NCI-H524 treated with DMSO at 0.1 percent for 48 hours (cell line): ENCODE measurements at regions not wholly inside any gene's neighbourhood (a gene's known extent, or its start where the extent isn't known, plus 50 kb on each side); places are given as distances from the start of the nearest gene placed in this dataset.
"Not testable (repeated sequence)": the region's sequence is repeated elsewhere in the genome, so short reads cannot be mapped to it uniquely, and the experiment has no call there.

Experiments used
- DNase-seq: peaks from one replicate; lab custom pipeline; 2025; lab: John Stamatoyannopoulos, UW

DNA sequence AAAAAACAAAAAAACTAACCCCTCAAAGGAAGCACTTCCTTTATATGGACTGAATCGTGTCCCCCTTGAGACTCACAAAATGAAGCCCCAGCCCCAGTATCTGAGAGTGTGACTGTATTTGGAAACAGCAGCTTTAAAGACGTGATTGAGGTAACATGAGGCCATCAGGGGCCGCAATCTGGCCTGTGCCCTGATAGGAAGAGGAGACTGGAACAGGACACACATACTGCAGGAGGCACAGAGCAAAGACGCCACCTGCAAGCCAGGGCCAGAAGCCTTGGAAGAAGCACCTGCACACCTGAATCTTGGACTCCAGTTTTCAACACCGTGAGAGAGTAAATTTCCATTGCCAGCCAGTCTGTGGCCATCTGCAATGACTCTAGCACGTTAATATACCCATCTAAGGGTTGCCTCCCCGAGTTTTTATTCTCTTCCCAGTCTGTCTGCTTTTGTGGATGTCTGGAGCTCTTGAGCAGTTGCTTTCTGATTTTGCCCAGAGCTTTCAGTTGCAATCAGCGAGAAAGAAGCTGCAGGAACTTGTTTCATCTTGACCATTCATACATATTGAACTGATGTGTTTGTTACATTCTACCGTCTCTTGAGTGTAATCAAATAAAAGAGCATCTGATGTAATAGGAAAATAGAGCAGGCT is 775.8 kb upstream of the TPTE start:
- DNase-seq = not testable (repeated sequence)

DNA sequence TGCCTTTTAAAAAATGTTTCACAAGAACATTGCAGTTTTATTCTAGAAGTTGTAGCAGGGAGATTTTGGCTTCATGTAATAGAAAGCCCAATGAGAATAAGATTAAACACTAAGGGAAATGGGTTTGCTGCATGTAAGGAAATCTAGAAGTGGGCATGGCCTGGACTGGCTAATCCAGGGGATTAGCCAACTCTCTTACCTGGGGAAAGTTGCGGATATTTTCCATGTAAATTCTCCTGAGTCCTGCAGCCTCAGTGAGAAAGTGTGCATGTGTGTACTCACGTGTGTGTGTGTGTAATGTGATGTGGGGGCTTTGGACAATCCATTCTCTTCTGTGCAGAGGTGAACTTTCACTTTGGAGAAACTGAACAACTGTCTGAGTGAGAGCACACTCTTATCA is 775.1 kb upstream of the TPTE start:
- DNase-seq = not testable (repeated sequence)

DNA sequence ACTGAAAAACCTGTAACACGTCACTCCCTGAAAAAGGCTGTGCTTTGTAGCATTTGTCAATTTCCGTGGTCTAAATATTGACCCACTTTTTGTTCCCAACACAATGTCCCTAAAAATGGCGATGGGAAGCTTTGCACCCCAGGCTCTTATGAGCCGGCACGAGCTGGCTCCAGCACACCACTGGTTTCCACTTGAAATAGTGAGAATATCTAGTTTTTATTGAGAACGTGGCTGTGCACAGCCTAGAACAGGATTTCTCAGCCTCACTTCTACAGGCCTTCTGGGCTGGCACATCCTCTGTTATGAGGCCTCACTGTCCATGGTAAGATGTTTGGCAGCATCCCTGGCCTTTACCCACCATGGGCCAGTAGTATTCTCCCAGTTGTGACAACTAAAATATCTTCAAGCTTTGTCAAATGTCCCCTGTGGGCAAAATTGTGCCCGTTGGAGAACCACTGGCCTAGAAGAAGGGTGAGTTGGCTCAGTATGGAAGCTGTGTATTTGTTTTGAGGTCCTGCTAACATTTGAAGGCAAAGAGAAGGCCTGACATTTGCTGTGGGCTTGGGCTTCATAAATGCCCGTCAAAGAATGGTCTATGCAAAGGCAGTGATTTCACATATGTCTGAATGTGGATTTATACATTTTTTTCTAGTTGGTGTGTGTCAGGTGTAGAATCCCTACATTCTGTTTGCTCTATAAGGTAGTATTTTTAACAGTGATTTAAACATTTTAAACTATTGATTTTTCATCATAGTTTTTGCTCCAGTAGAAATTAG is 774.4 kb upstream of the TPTE start:
- DNase-seq = not testable (repeated sequence)

DNA sequence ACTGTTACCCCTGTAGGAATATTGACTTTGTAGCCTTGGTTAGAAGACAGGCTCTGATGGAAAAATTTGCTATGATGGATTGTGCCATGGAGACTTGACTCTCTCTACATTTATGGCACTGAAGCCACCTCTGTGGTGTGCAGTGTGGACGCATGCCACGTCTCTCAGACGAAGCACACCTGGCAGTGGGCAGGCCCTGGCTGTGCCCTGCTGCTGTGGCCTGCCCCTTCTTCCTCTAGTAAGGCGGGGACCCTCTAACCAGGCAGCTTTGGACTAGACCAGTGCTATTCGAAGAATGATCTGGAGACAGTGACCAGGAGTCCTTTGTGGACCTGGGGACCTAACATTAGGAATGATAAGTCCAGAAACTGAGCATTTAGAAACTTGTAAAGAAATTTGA is 773.5 kb upstream of the TPTE start:
- not testable (repeated sequence) for DNase-seq

DNA sequence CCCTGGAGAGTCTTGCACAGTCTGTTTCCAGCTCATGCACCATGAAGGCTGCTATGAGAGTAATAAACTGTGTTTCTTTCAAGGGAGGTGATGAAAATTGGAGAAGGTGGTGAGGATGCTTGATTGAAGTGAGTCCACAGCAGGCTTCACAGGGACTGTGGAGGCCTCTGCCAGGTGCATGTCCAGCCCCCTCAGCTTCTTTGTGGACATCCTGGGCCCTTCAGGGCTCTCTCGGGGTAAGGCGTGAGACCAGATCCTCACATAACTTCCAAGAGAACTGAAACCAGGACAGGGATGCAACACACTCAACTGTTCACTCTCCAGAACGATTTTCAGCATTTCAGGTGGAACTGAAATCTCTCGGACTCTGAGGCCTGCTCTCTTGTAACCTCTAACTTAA is 772.9 kb upstream of the TPTE start:
- not testable (repeated sequence) for DNase-seq

DNA sequence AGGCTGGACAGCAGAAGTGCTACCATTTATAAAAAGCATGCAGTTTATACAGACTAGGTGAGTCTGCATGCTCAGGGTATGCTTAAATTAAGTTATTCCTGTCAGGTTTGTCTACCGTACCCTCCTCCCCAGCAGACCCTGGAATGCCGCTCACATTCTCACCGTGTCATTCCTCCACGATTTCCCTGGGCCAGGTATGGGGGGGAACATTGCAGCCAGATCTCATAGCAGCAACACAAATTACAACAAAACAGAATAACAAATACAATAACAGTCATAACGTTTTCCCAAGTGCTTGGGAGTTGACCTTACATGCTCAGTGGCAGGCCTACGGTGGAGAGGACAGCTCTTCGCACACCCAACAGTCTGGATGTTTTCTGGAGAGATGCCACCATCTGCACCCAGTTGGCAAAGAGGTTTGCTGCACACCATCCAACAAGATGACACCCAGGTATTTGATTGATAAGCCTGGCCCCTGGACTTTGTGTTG is 771.6 kb upstream of the TPTE start:
- not testable (repeated sequence) for DNase-seq

DNA sequence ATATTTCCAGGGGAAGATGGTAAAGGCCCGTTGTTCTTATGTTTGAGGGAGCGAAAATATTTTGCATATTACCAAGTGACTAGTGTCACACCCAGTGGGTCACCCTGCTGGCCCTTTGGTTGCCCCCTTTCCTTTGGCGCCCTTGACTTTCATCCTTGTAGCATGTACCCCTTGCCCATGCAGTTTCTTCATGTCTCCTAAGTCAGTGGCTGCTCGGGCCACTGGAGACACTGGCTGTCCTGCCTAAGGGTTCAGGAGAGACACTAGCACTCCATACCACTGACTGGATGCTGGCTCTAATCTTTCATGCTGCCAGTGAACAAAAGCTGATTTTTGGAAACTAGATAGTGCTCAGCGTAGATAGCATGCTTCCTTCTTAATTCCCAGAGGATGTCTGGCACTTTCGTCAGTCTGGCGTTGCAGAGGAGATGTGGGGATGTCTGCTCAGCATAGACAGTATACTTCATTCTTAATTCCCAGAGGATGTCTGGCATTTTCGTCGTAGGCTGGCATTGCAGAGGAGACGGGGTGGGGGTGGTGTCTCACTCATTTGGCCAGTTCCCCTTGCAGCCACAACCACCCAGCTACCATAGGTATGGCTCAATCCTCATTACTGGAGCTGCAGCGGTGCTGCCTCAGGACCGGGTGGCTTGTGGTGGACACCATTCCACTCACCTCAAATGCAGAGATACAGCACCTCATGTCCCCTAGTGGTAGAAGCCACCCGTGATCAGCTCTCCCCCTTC is 770.9 kb upstream of the TPTE start:
- no peak for DNase-seq

DNA sequence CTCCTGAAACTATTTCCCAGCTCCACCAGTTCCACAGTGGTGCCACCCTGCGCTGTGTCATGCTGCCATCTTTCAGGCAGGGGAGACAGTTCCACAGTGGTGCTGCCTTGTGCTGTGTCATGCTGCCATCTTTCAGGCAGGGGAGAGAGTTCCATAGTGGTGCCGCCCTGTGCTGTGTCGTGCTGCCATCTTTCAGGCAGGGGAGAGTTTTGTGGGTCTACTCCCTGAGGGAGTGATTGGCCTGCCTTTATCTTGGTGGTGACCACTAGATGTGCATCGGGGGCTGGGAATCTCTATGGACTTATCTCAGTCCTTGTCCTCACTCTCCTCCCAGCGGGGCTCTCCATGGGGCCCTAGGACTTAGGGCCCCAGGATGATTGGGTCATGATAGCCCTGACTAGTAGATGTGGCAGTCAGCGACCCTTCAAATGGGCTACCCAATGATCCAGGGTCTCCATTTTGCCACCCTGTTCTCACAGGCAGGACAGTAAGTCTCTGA is 770.2 kb upstream of the TPTE start:
- DNase-seq = not testable (repeated sequence)

DNA sequence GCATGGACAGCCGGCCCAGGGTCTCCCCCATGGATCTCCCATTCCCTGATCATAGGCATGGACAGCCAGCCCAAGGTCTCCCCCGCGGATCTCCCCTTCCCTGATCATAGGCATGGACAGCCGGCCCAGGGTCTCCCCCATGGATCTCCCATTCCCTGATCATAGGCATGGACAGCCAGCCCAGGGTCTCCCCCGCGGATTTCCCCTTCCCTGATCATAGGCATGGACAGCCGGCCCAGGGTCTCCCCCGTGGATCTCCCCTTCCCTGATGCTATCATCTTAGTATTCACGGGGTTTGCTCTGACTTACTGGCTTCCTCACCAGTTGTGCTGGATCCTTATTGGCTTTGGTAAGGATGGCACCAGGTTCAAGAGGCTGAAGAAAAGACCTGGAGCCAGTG is 769.4 kb upstream of the TPTE start:
- DNase-seq = not testable (repeated sequence)

DNA sequence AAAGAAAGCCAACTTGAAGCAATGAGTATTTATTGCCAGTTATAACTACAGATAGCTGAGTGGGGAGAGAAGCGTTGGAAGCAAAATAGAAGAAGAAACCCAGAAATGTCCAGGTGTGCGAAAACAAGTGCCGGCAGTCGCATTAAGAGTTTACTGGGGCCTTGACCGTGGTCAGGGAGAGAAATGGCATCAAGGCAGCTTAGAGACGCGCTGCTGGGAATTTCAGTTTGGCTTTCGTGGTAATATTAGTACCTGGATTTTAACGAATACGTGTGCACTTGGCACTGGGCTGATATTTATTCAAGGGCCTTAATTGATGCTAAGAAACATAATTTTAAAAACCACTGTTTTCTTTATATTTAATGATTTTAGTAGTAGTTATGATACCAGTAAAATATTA is 767.9 kb upstream of the TPTE start:
- DNase-seq = not testable (repeated sequence)

DNA sequence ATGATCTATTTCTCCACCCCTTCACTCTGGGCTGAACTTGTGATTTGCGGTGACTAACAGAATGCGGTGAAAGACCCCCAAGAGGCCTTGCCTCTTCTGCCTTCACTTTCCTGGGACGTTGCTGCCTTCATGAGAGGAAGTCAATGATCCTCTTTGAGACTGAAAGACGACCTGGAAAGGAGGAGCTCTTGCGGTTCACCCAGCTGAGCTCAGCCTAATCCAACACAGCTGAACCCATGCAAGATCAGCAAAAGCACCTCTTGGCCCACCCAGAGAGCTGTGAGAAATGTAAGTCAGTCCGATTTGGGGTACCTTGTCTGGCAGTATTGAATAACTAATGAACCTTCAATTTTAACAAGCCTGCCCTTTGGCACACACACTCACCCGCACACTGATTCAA is 767.4 kb upstream of the TPTE start:
- no peak for DNase-seq

DNA sequence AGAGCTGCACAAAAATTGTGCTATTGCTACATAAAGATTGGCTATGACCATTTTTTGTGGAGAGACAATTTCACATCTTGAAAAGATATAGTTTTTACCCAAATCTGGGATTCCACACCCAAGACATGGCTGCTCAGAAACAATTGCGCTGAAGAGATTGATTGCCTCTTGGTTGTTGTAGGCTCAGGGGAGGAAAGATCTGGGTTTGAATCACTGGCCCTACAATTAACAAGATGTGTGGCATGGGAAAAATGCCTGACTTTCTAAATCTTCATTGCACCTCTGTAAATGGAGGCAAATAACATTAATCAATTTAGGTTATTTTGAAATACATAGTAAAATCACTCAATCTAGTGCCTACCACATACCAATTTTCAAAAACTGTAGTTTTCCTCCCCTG is 766.9 kb upstream of the TPTE start:
- DNase-seq = not testable (repeated sequence)

DNA sequence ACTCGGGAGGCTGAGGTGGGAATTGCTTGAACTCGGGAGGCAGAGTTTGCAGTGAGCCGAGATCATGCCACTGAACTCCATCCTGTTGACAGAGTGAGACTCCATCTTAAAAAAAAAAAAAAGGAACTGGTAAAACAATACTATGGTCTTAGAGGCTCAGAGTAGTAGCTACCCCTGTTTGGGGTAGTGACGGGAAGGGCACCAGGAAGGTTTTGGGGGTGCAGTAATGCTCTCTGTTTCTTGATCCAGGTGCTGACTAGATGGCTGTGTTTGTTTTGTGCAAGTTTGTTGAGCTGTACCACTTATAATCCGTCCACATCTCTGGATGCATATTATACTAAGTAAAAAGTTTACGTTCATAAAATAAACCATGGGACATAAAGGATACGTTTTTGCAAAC is 765.8 kb upstream of the TPTE start:
- DNase-seq = no peak

DNA sequence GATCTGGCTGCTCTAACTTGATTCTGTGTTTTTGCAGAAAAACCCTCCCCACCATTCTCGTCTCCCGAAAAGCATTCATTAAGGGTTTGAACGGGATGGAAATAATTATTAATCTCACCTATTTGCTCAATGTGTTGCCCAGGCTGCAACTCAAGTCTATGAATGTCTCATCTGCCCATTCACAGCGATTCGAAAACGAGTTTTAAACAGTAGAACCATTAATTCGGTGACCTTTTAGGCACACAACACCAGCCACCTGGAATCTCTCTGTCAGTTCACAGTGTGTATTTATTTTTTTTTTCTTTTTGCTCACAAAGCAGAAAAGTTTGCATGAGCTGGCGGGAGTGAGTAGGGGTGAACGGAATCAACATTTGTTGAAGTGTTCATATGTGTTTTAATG is 764.7 kb upstream of the TPTE start:
- no peak for DNase-seq

DNA sequence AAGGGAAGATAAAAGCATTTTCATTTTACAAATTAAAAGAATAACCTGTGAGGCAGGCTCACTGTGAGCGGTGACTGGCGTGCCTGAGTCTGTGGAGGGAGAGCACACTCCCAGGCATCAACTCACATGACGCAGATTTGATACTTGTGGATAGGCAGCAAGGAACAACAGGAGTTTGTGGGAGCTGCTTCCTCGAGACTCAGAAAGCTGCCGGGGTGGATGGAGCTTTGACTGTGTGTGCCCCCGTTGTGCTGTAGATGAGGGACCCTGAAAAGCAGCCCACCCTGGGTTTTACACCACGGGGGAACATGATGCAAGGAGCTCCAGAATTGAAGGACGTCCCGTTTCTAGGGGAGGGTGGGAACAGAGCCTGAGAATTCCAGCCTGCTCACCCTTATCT is 764.3 kb upstream of the TPTE start:
- DNase-seq = not testable (repeated sequence)

DNA sequence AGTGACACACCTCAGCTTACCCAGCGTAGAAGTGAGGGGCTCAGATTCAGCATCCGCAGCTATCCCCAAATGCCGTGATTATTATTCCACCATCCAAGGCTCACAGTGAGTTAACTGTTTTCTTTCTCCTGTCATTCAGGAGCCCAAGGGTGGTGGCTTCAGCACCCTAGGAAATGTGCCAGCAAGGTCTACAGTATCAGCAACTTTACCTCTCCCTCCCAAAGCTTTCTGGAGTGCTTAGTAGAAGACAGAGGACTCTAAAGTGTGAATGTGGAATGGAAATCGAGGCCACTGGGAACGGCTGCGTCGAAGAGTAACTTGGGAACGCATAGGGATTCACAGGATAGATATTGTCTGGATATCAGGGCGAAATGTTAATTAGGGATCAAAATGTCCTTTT is 763.8 kb upstream of the TPTE start:
- not testable (repeated sequence) for DNase-seq

DNA sequence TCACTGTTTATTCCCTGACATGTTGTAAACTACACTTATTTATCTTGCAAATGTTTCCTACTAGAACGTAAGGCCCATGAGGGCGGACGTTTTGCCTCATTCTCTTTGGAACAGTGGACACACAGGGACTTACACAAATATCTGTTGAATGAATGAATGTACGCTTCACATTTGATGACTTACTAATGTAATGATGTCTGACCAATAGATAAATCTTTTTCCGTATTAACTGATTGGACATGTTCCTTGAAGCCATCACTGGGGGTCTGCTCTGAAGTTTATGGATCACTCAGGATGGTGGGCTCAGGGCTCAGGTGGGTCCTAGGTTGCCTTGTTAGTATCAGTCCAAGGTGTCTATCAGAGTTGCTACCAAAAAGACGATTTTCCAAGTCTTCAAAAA is 763.2 kb upstream of the TPTE start:
- no peak for DNase-seq

DNA sequence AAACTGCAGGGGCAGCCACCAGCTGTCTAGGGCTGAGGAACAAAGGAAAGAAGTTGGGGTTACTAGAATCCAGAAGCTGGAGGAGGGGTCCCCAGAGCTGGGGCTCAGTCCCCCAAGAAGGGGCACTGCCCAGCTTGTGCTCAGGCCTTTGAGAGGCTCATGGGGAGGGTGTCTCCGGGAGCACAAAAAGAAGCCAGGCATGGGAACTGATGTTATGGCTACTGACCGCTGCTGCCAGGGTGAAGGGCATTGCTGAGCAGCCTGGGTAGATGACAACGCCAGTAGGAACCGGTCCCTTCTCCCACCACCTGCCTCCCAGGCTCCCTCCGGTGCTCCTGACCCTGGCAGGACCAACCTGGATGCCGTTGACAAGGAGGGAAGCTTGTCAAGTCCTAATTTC is 762.5 kb upstream of the TPTE start:
- DNase-seq = no peak

DNA sequence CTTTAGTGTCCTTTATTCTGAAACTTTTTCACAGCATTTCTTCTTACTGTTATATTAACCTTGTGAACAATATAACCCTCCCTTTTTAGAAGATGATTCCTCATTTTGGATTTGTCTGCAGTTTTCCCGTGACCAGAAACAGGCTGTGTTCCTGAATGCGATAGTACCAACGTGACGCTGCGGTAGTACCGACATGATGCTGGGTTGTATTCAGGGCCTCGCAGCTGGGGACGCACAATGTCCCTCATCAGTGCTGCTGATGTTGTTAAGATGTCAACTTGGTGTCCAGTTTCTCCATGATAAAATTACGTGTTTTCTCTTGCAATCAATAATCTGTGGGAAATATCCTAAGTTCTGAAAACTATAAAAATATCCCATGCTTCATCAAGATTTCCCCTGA is 761.4 kb upstream of the TPTE start:
- no peak for DNase-seq

DNA sequence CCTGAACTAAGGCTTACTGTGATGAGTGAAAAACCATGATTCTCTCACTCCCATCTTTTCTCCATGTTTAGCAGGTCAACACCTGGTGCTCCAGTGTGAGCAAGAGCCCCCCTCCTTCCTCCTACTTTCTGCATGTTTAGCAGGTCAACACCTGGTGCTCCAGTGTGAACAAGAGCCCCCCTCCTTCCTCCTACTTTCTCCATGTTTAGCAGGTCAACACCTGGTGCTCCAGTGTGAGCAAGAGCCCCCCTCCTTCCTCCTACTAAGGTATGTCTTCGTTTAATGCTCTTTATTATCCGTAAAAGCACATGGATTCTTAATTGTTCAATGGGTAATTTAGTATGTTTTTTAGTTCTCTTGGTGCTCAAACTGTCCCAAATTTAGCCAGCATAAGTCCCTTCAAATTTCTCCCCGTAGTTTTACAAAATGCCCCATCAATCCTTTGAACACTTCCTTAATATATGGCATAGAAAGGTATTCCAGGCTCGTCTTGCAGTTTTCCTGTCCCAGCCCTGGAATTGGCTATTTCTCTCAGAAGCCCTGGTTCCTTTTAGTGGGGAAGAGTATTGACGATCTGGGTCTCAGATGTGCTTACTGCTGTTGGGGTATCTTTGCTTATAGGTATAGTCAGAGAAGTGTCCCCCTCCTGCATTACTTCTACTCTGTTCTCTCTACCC is 760.8 kb upstream of the TPTE start:
- DNase-seq = no peak

DNA sequence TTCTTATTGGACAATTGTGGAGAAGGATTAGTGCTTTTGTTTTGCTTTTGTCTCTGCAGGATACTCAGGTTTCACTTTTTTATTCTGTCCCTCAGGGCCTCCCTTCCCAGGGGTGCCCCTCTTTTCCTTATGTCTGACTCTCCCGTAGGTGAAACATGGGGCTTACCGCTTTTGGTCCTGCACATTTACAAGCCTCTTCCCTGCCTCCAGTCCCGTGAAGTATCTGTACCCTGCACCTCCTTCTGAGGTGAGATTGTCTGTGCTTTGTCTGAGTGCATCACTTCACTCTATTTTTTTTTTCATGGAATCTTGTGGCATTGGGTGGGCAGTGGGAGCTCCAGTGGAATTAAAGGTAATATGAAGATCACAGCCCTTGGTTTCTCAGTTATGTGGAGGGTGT is 758.1 kb upstream of the TPTE start:
- DNase-seq = no peak

DNA sequence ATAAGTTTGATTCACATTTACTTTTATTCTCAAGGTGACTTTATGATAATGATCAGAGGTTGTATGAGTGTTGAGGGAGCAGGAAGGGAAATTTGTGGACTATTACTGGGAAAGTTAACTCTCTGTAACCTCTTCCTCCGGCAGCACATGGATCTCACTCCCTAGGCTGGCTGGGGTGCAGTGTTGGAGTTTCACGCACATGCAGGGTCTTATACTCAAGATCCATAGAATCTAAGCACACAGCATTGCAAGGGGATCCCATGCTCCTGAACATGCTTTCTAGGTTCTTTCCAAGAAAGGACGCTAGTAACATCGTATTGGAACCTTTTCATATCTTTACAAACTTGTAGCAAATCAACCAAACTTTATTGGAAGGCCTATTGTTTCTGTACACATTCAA is 757.6 kb upstream of the TPTE start:
- DNase-seq = no peak
